ENCODE measurements at regions not wholly inside any gene's neighbourhood (a gene's known extent, or its start where the extent isn't known, plus 50 kb on each side); places are given as distances from the start of the nearest gene placed in this dataset.

DNA sequence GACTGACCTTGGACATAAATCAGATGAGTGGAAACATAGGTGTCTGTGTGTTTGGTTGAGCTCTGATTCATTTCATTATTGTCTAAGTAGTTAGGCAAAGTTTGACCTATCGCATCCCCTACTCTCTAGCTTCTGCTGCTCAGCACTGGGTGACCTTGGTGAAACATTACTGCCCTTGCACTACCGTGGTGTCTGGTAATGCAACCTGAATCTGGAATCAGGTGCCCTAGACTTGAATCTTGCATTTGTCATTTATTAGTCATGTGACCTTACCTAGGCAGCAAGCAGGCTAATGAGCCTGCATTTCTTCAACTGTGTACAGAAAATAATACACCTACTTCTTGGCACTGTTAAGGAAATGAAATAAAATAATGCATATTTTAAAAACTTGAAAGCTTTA, 242.3 kb upstream of the BLID start:
- H3K27ac ChIP-seq: no peak overlapping the region
- no peak for TF ChIP-seq ZFX (IDR thresholded peaks at IDR 0.05)
- TF ChIP-seq, protein P1, sequence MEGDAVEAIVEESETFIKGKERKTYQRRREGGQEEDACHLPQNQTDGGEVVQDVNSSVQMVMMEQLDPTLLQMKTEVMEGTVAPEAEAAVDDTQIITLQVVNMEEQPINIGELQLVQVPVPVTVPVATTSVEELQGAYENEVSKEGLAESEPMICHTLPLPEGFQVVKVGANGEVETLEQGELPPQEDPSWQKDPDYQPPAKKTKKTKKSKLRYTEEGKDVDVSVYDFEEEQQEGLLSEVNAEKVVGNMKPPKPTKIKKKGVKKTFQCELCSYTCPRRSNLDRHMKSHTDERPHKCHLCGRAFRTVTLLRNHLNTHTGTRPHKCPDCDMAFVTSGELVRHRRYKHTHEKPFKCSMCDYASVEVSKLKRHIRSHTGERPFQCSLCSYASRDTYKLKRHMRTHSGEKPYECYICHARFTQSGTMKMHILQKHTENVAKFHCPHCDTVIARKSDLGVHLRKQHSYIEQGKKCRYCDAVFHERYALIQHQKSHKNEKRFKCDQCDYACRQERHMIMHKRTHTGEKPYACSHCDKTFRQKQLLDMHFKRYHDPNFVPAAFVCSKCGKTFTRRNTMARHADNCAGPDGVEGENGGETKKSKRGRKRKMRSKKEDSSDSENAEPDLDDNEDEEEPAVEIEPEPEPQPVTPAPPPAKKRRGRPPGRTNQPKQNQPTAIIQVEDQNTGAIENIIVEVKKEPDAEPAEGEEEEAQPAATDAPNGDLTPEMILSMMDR (conservative IDR thresholded peaks at IDR 0.05): no peak

DNA sequence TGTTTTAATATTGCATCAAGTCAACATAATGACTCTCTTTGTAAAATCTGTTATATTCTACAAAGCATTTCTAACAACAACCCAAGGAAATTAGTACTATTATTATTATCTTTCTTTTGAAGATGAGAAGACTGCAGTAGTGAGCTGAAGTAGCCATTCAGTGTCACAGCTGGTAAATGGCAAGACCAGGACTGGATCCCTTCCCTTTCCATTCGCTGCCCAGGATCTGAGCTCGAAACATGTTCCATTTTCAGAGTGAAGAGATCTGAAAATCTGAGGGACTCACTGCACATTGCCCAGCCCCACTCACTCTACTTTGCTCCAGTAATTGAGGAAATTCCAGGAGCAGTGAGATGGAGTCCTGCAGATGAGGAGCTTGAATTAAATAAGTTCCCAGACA, 240.0 kb upstream of the BLID start:
- TF ChIP-seq, protein P1 (conservative IDR thresholded peaks at IDR 0.05): no peak
- no peak for TF ChIP-seq ZFX (IDR thresholded peaks at IDR 0.05)
- H3K27ac ChIP-seq: no peak overlapping the region

DNA sequence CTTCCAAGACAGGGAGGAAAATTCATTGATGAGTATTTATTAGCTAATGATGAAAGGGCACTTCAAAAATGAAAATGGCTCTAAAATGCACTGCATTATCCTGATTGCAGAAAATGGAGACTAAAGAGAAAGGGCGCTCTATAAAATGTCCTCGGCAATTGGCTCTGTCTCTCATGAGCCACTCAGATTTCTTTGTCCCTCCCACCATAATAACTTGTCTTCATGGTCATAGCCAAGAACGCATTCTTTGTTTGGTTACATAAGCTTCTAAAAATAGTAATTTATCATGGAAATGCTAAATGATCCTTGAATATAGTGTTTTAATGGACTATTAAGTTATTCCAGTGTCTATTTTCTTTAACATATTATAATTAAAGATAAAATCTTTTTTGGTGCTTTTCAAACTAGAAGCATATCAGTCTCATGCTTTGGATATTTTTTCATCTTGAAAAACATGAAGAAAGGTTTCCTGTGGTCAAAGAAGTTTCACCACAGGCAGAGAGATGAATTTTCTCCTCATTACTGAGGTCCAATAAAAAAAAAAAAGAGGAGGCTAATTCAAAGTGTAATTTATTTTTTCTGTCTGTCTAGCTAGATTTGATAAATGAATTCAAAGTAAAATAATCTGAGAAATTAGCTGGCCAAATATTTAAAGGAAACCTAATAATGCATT, 238.1 kb upstream of the BLID start:
- no peak for TF ChIP-seq ZFX (IDR thresholded peaks at IDR 0.05)
- H3K27ac ChIP-seq: no peak overlapping the region

DNA sequence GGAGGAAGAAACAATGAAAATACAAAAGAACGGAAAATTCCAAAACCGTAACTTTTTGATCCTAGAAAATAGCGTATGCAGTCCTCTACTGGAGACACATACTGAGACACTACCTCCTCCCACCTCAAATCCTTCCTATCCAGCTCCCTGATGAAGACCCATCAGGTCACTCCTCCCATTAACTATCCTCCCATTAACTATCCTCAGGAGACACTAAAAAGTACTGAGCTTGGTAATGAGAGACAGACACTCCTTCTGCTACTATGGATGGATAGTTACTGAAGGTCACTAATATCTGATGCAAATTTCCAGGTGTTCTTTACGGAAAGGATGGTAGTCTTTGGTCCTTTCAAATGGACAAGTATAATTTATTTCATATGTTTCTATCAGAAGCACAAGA, 237.5 kb upstream of the BLID start:
- TF ChIP-seq, protein P1 (conservative IDR thresholded peaks at IDR 0.05): no peak
- no peak for TF ChIP-seq ZFX (IDR thresholded peaks at IDR 0.05)

DNA sequence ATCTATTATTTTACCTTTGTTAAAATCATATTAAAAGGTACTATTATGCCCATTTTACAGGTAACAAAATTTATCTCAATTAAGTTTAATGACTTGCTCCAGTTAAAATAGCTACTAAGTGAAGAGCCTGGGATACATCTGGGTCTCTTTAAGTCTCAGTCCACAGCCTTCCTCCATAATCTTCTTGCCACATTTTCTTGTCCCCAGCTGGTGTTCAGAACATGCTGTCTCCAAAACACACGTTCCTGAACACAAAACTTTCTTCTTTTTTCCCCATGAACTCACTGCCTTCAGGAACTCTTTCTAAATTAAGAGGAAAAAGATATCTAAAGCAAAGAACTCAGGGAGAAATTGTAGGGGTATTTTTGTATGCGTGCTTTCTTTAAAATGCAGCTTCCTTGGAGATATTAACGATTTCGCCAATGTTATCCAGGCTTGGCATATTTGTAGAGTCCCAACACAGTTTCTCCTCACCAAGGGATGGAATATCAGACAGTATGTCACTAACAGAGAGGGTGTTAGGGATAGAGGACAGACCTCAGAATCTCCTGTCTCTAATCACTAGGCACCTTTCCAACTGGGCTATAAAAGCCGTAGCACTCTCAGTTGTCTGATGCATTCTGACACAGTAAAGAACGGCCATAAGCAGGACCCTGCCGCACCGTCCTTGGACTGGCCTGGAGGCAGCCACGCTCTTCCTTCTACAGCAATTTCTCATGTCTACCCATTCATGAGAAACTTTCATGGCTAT, 232.8 kb upstream of the BLID start:
- H3K27ac ChIP-seq: no peak overlapping the region
- TF ChIP-seq ZFX (IDR thresholded peaks at IDR 0.05): no peak

More for the DNA sequence above, 237.5 kb upstream of the BLID start:
- no peak overlapping the region for H3K27ac ChIP-seq

DNA sequence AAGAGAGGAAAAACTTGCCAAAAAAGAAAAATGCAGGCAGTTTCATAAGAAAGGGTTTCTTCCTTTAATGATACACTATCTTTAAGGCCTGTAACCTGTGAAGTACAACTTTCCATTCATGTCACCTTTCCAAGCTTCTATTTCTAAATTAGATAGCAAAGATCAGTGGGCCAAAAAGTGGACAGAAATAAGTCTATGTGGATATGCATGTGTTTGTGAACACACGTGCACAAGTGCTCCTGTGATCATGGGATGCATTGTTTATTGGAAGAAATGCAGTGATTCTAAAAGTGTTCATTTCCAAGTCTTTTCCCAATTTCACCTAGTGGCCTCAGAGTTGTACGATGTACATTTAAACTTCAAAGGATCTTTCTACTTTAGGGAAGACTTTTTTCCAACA, 230.0 kb upstream of the BLID start:
- H3K27ac ChIP-seq: no peak overlapping the region
- no peak for TF ChIP-seq ZFX (IDR thresholded peaks at IDR 0.05)
- TF ChIP-seq, protein P1 (conservative IDR thresholded peaks at IDR 0.05): no peak

DNA sequence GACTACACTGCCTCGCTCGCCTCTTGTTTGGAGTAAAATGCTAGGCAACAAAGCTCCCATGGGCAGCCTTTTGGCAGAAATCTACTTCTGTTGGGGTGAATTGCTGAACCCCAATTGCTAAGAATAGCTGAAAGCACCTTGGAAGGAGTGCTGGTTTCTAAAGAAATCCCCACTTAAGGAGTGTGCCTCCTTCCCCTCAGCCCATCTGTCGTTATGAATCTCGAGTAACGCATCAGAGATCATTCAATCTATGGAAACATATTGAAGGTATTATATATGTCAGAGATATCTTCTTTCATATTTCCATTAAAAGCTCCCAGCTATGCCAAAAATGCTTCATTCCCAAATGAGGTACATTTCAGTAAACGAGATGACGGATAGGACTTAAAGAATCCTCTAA, 229.6 kb upstream of the BLID start:
- TF ChIP-seq ZFX (IDR thresholded peaks at IDR 0.05): no peak
- no peak overlapping the region for H3K27ac ChIP-seq

DNA sequence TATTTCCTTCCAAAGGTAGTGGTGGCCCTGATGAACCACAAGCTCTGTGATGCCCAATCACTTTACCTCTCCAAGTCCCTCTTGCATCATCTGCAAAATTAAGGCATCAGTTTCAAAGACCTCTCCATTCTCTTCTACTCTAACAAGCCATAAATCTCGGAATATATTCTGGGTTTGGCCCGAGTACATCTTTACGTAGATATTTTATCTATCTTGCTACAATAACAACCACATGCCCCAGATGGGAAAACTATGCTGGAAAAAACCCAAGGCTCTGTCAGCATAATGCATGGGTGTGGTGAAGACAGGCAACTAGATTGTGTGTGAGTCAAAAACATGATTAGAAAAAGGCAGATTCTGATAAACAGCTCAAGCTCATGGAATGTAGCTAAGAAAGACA, 228.2 kb upstream of the BLID start:
- no peak overlapping the region for H3K27ac ChIP-seq
- TF ChIP-seq, protein P1 (conservative IDR thresholded peaks at IDR 0.05): no peak
- TF ChIP-seq ZFX (IDR thresholded peaks at IDR 0.05): no peak

DNA sequence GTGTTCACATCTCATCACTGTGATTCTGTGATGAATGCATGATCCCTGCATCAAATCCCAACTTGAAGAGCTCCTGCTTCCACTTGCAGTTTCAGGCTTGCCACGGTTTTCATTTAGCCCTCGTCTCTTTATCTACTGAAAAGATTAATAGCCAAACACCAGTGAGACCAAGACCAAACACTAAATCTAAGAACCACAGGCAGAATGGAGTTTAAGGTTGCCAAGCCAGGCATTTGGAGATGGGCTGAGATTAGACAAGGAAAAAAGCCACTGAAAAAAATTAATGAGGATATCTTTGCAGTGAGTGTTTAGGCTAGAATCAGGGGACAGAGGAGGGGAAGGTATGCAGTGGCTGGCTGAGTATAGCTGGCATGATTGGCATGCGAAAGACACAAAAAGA, 227.2 kb upstream of the BLID start:
- H3K27ac ChIP-seq: no peak overlapping the region

More for the DNA sequence above, 227.2 kb upstream of the BLID start:
- TF ChIP-seq ZFX (IDR thresholded peaks at IDR 0.05): no peak

Measured in C4-2B (cell line).